SHP77 (cell line): ENCODE measurements at regions not wholly inside any gene's neighbourhood (a gene's known extent, or its start where the extent isn't known, plus 50 kb on each side); places are given as distances from the start of the nearest gene placed in this dataset.

Experiments
- DNase-seq, 2 experiments: peaks; one replicate each; lab custom pipeline; 2025; lab: John Stamatoyannopoulos, UW

- no peak for DNase-seq
These were observed 257.7 kb downstream of the TXNL1 start for GRCh38 chr18:56380685-56381084.

- DNase-seq: no peak
These were observed 259.1 kb downstream of the TXNL1 start for GRCh38 chr18:56379256-56379655.

GRCh38 chr18:56377231-56377630 lies 261.2 kb downstream of the TXNL1 start:
- DNase-seq: no peak

GRCh38 chr18:56374007-56374655 lies 264.3 kb downstream of the TXNL1 start:
- DNase-seq: no peak

- DNase-seq: no peak
These were observed 264.8 kb downstream of the TXNL1 start for GRCh38 chr18:56373601-56374000.

- DNase-seq: no peak
These were observed 270.3 kb downstream of the TXNL1 start for GRCh38 chr18:56368066-56368465.

- DNase-seq: no peak
These were observed 279.6 kb downstream of the TXNL1 start for GRCh38 chr18:56358608-56359280.

GRCh38 chr18:56353663-56354260 lies 284.6 kb downstream of the TXNL1 start:
- DNase-seq: no peak

- DNase-seq: no peak
These were observed 286.4 kb downstream of the TXNL1 start for GRCh38 chr18:56351911-56352500.

GRCh38 chr18:56337507-56337906 lies 300.9 kb downstream of the TXNL1 start:
- no peak for DNase-seq

GRCh38 chr18:56333839-56334238 lies 304.6 kb downstream of the TXNL1 start:
- DNase-seq: no peak

- DNase-seq: no peak
These were observed 305.2 kb downstream of the TXNL1 start for GRCh38 chr18:56333146-56333545.

GRCh38 chr18:56332371-56332770 lies 306.0 kb downstream of the TXNL1 start:
- DNase-seq: no peak

GRCh38 chr18:56330366-56331110 lies 307.9 kb downstream of the TXNL1 start:
- no peak for DNase-seq

GRCh38 chr18:56329536-56329935 lies 308.9 kb downstream of the TXNL1 start:
- DNase-seq: no peak

GRCh38 chr18:56327191-56327885 lies 311.1 kb downstream of the TXNL1 start:
- no peak for DNase-seq

GRCh38 chr18:56326336-56327072 lies 311.9 kb downstream of the TXNL1 start:
- DNase-seq: no peak

- no peak for DNase-seq
These were observed 314.7 kb downstream of the TXNL1 start for GRCh38 chr18:56323673-56324072.

GRCh38 chr18:56322406-56322805 lies 316.0 kb downstream of the TXNL1 start:
- no peak for DNase-seq

- DNase-seq: no peak
These were observed 316.9 kb downstream of the TXNL1 start for GRCh38 chr18:56321470-56321869.

GRCh38 chr18:56319953-56320352 lies 318.4 kb downstream of the TXNL1 start:
- no peak for DNase-seq
